Tongue (tissue), 1 donor: ENCODE measurements at regions not wholly inside any gene's neighbourhood (a gene's known extent, or its start where the extent isn't known, plus 50 kb on each side); places are given as distances from the start of the nearest gene placed in this dataset.
"Not testable (repeated sequence)": the region's sequence is repeated elsewhere in the genome, so short reads cannot be mapped to it uniquely, and the experiment has no call there.

Source experiments
- DNase-seq: peaks from one replicate; pipeline ENCODE4 v3.0.0-alpha.2; 2015

- no peak for DNase-seq
Measured at GRCh38 chr5:112534067-112534583, 115.0 kb upstream of the EPB41L4A start.

GRCh38 chr5:112534611-112535255 is 115.7 kb upstream of the EPB41L4A start:
- no peak for DNase-seq

DNA sequence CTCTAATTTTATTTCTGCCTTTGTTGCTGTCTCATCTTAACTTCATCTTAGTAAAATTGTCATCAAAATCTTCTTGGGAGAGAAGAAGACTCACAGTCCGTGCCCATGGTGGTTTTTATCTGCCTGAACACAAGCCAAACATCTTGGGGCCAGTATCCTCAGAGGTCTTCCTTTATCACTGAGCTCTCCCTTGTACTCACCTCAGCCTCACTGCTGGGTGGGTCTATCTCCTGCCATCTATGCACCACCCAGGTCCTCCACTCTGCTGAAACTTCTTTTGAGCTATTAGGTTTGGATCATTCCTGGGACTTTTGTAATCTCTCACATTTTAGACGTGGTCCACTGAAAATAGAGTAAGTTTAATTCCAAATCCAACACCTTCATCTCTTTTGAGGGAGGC is 116.3 kb upstream of the EPB41L4A start:
- no peak for DNase-seq

DNA sequence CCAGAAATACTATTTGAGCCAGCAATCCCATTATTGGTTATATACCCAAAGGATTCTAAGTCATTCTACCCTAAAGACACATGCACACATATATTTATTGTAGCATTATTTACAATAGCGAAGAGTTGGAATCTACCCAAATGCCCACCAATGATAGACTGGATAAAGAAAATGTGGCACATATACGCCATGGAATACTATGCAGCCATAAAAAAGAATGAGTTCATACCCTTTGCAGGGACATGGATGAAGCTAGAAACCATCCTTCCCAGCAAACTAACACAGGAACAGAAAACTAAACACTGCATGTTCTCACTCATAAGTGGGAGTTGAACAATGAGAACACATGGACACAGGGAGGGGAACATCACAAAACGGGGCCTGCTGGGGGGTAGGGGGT is 125.5 kb upstream of the EPB41L4A start:
- DNase-seq = not testable (repeated sequence)

GRCh38 chr5:112546946-112547592 is 128.0 kb upstream of the EPB41L4A start:
- peak; percentile 53 for DNase-seq

DNA sequence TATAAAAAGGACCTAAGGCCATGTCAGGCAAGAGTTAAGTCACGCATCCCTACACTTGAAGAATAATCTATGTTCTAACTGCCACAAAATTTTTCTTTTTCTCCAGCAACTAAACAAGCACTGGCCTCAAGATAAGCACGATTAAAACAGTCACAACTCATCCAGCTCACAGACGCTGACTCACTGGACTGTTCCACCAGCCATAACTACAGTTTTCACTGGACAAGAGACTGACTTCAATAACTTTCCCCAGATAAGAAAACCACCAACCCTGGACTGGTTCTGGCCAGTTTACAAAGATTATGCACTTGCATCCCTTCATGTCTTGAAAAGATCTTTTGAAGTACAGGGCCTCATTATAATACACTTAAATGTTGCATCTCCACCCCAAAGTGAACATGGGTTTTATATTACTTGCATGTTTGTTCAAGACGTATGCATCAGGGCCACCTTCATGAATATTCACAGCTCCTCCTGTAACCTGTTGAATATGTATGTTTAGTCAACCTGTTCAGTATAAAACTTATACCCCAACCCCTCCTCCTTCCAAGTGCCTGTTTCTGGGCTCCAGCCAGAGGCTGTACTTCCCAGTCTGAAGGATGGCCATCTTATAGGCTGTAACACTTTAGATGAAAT is 129.3 kb upstream of the EPB41L4A start:
- DNase-seq = no peak

DNA sequence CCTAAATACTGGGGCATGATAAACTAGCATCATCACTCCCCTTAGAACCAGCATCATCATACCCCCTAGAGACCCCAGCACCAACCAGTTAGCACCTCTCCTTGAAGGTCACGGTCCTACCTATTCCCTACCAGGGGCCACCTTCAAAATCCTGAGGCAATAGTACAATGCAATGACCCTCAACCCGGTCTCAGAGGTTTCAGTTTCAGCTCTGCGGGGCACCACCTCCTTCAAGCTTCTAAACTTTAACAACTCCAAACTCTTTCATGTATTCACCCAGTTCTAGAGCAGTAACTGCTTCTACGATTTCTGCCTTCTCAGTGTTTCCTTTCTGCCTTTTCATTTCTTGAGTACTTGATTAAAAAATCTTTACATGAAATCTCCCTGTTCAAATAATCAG is 130.1 kb upstream of the EPB41L4A start:
- no peak for DNase-seq

GRCh38 chr5:112549605-112550166 is 130.6 kb upstream of the EPB41L4A start:
- DNase-seq = no peak

- peak; percentile 88 for DNase-seq
Measured at GRCh38 chr5:112551419-112552032, 132.4 kb upstream of the EPB41L4A start.

DNA sequence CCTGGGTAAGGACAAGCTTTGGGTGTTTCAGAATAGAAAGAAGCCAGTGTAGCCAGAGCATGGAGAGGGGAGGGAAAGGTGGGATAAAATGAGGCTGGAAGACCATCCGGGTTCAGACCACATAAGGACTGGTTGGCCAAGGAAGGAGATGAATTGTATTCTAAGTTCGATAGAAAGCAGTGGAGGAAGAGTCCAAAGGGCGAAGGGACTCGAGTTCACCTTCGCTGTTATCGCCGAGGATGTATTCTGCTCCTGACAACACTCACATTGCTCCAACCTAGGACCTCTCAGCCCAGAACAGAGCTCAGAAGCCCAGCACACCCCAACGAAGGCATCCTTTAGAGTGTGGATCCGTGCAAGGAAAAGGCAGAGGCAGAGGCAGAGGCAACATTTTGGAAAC is 133.1 kb upstream of the EPB41L4A start:
- no peak for DNase-seq

GRCh38 chr5:112552791-112553190 is 133.7 kb upstream of the EPB41L4A start:
- DNase-seq = no peak

- DNase-seq = peak; percentile 25
Measured at GRCh38 chr5:112554101-112554977, 135.3 kb upstream of the EPB41L4A start.

GRCh38 chr5:112555197-112555596 is 136.1 kb upstream of the EPB41L4A start:
- DNase-seq = no peak

GRCh38 chr5:112555691-112556090 is 136.6 kb upstream of the EPB41L4A start:
- DNase-seq = no peak

DNA sequence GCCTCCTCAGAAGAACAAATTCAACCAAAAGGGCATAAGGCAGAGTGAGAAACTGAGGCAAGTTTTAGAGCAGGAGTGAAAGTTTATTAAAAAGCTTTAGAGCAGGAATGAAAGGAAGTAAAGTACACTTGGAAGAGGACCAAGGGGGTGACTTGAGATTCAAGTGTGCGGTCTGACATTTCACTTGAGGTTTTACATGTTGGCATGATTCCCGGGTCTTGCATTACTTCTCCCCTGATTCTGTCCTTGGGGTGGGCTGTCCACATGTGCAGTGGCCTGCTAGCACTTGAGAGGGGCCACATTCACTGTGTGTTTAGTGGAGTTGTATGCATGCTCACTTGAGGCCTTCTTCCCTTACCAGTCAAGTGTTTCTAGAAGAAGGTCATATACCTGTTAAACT is 140.4 kb upstream of the EPB41L4A start:
- not testable (repeated sequence) for DNase-seq

DNA sequence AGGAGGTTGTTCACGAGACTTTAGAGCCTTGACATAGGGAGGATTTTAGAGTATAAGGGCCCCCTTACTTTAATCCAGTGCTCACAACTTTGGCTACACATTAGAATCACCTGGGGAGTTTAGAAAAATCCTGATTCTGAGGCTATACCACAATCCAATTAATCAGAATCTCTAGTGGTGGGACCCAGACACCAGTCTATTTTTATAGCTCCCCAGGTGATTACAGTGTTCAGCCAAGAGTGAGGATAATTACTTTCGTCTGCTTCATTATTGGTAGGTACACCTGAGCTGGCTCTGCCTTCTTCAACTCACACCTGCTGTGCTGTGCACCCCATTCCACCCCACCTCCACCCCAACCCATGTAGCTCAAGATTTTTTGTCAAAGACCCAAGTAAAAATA is 141.3 kb upstream of the EPB41L4A start:
- no peak for DNase-seq

- no peak for DNase-seq
Measured at GRCh38 chr5:112563169-112563826, 144.2 kb upstream of the EPB41L4A start.

GRCh38 chr5:112566251-112566650 is 147.2 kb upstream of the EPB41L4A start:
- no peak for DNase-seq

GRCh38 chr5:112569596-112569995 is 150.5 kb upstream of the EPB41L4A start:
- DNase-seq = no peak

- no peak for DNase-seq
Measured at GRCh38 chr5:112570708-112571444, 151.8 kb upstream of the EPB41L4A start.
